K562 (cell line): ENCODE measurements at regions not wholly inside any gene's neighbourhood (a gene's known extent, or its start where the extent isn't known, plus 50 kb on each side); places are given as distances from the start of the nearest gene placed in this dataset.

Experiments used
- ATAC-seq: fragments of 200-7000 bp; cut with Tn5 transposase; 3 replicates; pipeline ENCODE4 v1.9.1; 2020; ENCODE audit warnings: moderate library complexity
- BruUV-seq: library from RNA; stranded (reverse); fragments of 400-500 nt; replicated peaks from 2 replicates; lab custom pipeline; 2021; lab: Mats Ljungman, UMichigan
- CTCF ChIA-PET: fragments of 300-600 bp; formaldehyde crosslinking; extraction: SDS; loops from one replicate; lab custom pipeline; 2021; ENCODE audit warnings: low intra/inter-chr PET ratio; lab: Yijun Ruan, JAX
- POLR2A ChIA-PET: fragments of 300-600, 350-650 bp; sonication (Branson Sonifier 250); formaldehyde crosslinking; extraction: SDS; loops from one replicate; lab custom pipeline; 2021; ENCODE audit warnings: antibody characterized with exemption, inconsistent platforms; lab: Yijun Ruan, JAX
- DNase-seq, 4 experiments: peaks; one replicate each; pipeline versions ENCODE4 v3.0.0 to v3.0.0-alpha.2; 2011 to 2018; ENCODE audit warnings: low spot score in 3 of 4, mixed read lengths in 3 of 4; ENCODE audit errors: extremely low read depth in 1 of 4
- FAIRE-seq: peaks from 2 replicates; lab custom pipeline; 2011; peaks lifted over from hg19 to GRCh38; lab: Jason Lieb, UNC
- H2AFZ ChIP-seq: 2 replicates; pipeline ENCODE4 v1.6.0; 2011; ENCODE audit warnings: low read depth, low read length, control low read depth, inconsistent platforms
- H3K27ac ChIP-seq: fragments of 200-600 bp; 3 replicates; pipeline ENCODE4 v1.8.0; 2011; ENCODE audit warnings: low read depth, mild to moderate bottlenecking, control low read depth, inconsistent platforms, low read length, moderate library complexity, mixed read lengths; ENCODE audit errors: extremely low read depth
- H3K27me3 ChIP-seq, 2 experiments: fragments of 300-600 bp in 1 of 2; 2 replicates in 1 of 2; 3 replicates in 1 of 2; pipeline versions ENCODE4 v1.6.0 to v1.8.0; 2011; ENCODE audit warnings: inconsistent platforms in 2 of 2, low read length in 2 of 2, mild to moderate bottlenecking in 1 of 2, mixed read lengths in 1 of 2, moderate library complexity in 1 of 2; ENCODE audit not compliant: control insufficient read depth in 2 of 2, insufficient read depth in 2 of 2
- H3K36me3 ChIP-seq: fragments of 300-600 bp; 3 replicates; pipeline ENCODE4 v1.8.0; 2011; ENCODE audit warnings: mild to moderate bottlenecking, low read length, inconsistent platforms; ENCODE audit not compliant: control insufficient read depth, insufficient read depth
- H3K4me1 ChIP-seq, 2 experiments: fragments of 200-600 bp in 1 of 2; replicated peaks in 1 of 2; 2 replicates in 1 of 2; 3 replicates in 1 of 2; pipeline versions ENCODE4 v1.5.1 to v1.8.0; 2011; ENCODE audit warnings: inconsistent platforms in 2 of 2, low read length in 2 of 2, mild to moderate bottlenecking in 1 of 2, mixed read lengths in 1 of 2, moderate library complexity in 1 of 2; ENCODE audit not compliant: control insufficient read depth in 2 of 2, insufficient read depth in 2 of 2
- H3K4me2 ChIP-seq: 2 replicates; pipeline ENCODE4 v1.6.1; 2011; ENCODE audit warnings: low read length, control low read depth, inconsistent platforms, mixed read lengths; ENCODE audit not compliant: insufficient read depth
- H3K4me3 ChIP-seq: fragments of 200-600 bp; sonication (generic), shearing (Covaris generic); 2 replicates; pipeline ENCODE4 v1.5.1; 2016; ENCODE audit warnings: control low read depth, inconsistent platforms
- H3K79me2 ChIP-seq: fragments of 200-600 bp; 3 replicates; pipeline ENCODE4 v1.8.0; 2011; ENCODE audit warnings: low read length, inconsistent platforms; ENCODE audit not compliant: control insufficient read depth, insufficient read depth
- H3K9ac ChIP-seq, 2 experiments: 2 replicates each; pipeline versions ENCODE4 v1.6.0 to v1.6.1; 2011; ENCODE audit warnings: low read depth in 2 of 2, low read length in 2 of 2, control low read depth in 1 of 2, inconsistent platforms in 1 of 2, mild to moderate bottlenecking in 1 of 2, mixed read lengths in 1 of 2; ENCODE audit not compliant: insufficient read depth in 1 of 2
- H3K9me1 ChIP-seq: one replicate; pipeline ENCODE4 v1.6.0; 2011; ENCODE audit warnings: inconsistent platforms, mild to moderate bottlenecking, low read length, moderate library complexity; ENCODE audit not compliant: control insufficient read depth, insufficient read depth
- H3K9me3 ChIP-seq: replicated peaks from 2 replicates; pipeline ENCODE4 v1.5.1; 2011; ENCODE audit warnings: low read depth, low read length, inconsistent platforms; ENCODE audit not compliant: control insufficient read depth, insufficient read depth
- H4K20me1 ChIP-seq: replicated peaks from 2 replicates; pipeline ENCODE4 v1.6.1; 2011; ENCODE audit warnings: low read length, inconsistent platforms, mixed read lengths; ENCODE audit not compliant: control insufficient read depth, insufficient read depth
- GTF2A2 ChIP-seq: IDR thresholded peaks from 2 replicates; pipeline ENCODE4 v1.6.1; 2016; ENCODE audit warnings: mild to moderate bottlenecking, missing genetic modification characterization, missing compliant biosample characterization
- MAZ ChIP-seq, 2 experiments: fragments of 450-650 bp in 1 of 2; sonication (generic) in 1 of 2; formaldehyde crosslinking; IDR thresholded peaks in 1 of 2; conservative IDR thresholded peaks in 1 of 2; 2 replicates each; pipeline versions ENCODE4 v1.4.0 to v1.5.0; 2020; ENCODE audit warnings: mild to moderate bottlenecking in 1 of 2, missing genetic modification reagents in 1 of 2
- MCM2 ChIP-seq: fragments of 450-650 bp; IDR thresholded peaks from 2 replicates; pipeline ENCODE4 v1.6.1; 2017; ENCODE audit warnings: low read depth, mild to moderate bottlenecking
- MIER1 ChIP-seq: fragments of 450-650 bp; IDR thresholded peaks from 2 replicates; pipeline ENCODE4 v1.6.1; 2016; ENCODE audit warnings: antibody characterized with exemption, mild to moderate bottlenecking, low read depth
- MXI1 ChIP-seq: IDR thresholded peaks from 2 replicates; pipeline ENCODE4 v1.6.1; 2011; ENCODE audit warnings: low read depth, mild to moderate bottlenecking, improper control_type of control experiment, low read length
- POU5F1 ChIP-seq: fragments of 150-350 bp; IDR thresholded peaks from 2 replicates; pipeline ENCODE4 v1.6.1; 2014; ENCODE audit warnings: borderline replicate concordance, low read length, low read depth, mild to moderate bottlenecking; ENCODE audit not compliant: partially characterized antibody
- SIRT6 ChIP-seq: IDR thresholded peaks from one replicate; pipeline ENCODE4 v1.6.1; 2012; ENCODE audit warnings: low read depth, mild to moderate bottlenecking, control low read depth, inconsistent platforms, low read length, moderate library complexity
- SP2 ChIP-seq: IDR thresholded peaks from 2 replicates; pipeline ENCODE4 v1.6.1; 2011; ENCODE audit warnings: mild to moderate bottlenecking, low read depth, low read length, moderate library complexity; ENCODE audit not compliant: poor library complexity, severe bottlenecking; ENCODE audit errors: extremely low read depth
- SREBF2 ChIP-seq: sonication (generic); formaldehyde crosslinking; IDR thresholded peaks from 2 replicates; pipeline ENCODE4 v1.4.0; 2020; ENCODE audit warnings: mild to moderate bottlenecking, missing genetic modification reagents
- TBL1XR1 ChIP-seq, 2 experiments: IDR thresholded peaks; 2 replicates each; pipeline ENCODE4 v1.6.1; 2012; ENCODE audit warnings: improper control_type of control experiment in 2 of 2, low read length in 2 of 2, mild to moderate bottlenecking in 1 of 2
- TFE3 ChIP-seq: fragments of 450-650 bp; formaldehyde crosslinking; IDR thresholded peaks from 2 replicates; pipeline ENCODE4 v1.4.0; 2020; ENCODE audit warnings: mild to moderate bottlenecking, mixed read lengths
- U2AF1 ChIP-seq: fragments of 200-400 bp; formaldehyde crosslinking; optimal IDR thresholded peaks from 2 replicates; pipeline ENCODE3; 2017; ENCODE audit warnings: mild to moderate bottlenecking, low read depth, low read length, moderate library complexity
- ZBTB8A ChIP-seq: fragments of 450-650 bp; IDR thresholded peaks from 2 replicates; pipeline ENCODE4 v1.6.1; 2018; ENCODE audit warnings: mild to moderate bottlenecking, moderate library complexity; ENCODE audit not compliant: partially characterized antibody
- ZC3H4 ChIP-seq: sonication (generic); formaldehyde crosslinking; IDR thresholded peaks from 2 replicates; pipeline ENCODE4 v1.9.0; 2021; ENCODE audit warnings: missing genetic modification reagents, borderline replicate concordance
- ZFX ChIP-seq: sonication (generic); formaldehyde crosslinking; IDR thresholded peaks from 2 replicates; pipeline ENCODE4 v1.8.0; 2022; ENCODE audit warnings: mild to moderate bottlenecking, missing genetic modification reagents, moderate library complexity
- WGBS: fragments of 100-300 bp; shearing (Covaris generic); methylation state at CpG from one replicate; pipeline ENCODE4 v1.1.6; 2016; ENCODE audit warnings: low coverage, mixed read lengths; ENCODE audit not compliant: insufficient coverage; ENCODE audit errors: missing lambda C conversion rate; 5-methylcytosine and 5-hydroxymethylcytosine counted together
- in situ Hi-C: fragments of 300-500 bp; cut with MboI; formaldehyde crosslinking; loops from 4 replicates; pipeline ENCODE4 v1.15.0; 2018; ENCODE audit warnings: inconsistent platforms, mixed read lengths
- intact Hi-C: fragments of 100-400 bp; cut with micrococcal nuclease; formaldehyde crosslinking; loops from 2 replicates; pipeline ENCODE4 v1.14.2; 2022
- TF ChIP-seq, protein P1 (sequence below), 2 experiments: fragments of 450-650 bp in 1 of 2; sonication (generic) in 1 of 2; formaldehyde crosslinking in 1 of 2; IDR thresholded peaks in 1 of 2; conservative IDR thresholded peaks in 1 of 2; 2 replicates each; pipeline versions ENCODE4 v1.6.1 to v1.8.1; 2016 to 2023; ENCODE audit warnings: mild to moderate bottlenecking in 2 of 2, moderate library complexity in 2 of 2, inconsistent platforms in 1 of 2, missing genetic modification reagents in 1 of 2
- TF ChIP-seq, protein P2 (sequence below): fragments of 250-450 bp; sonication (Bioruptor Pico); IDR thresholded peaks from 2 replicates; pipeline ENCODE4 v1.5.0; 2020; ENCODE audit warnings: mild to moderate bottlenecking

DNA sequence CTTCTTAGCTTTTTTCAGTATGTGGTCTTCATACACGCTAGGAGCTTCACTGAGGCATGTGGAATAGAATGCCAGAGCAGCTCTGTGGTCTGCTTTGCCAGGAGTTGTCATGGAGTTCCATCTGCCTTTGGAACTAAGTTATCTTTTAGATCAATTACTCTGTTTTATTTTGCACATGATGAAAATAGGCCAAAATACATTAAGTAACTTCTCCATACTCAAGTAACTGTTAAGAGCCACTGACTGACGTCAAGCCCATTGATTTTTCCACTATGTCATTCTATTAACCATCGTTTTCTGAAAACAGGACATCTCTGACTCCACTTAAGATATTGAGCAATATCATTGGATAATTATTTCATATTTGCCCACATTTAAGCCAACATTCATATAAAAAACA, 415.1 kb upstream of the MAD2L1 start:
- Histone ChIP-seq H3K9me1 (no peaks in the 10 kb centered on the region), H3K79me2 (no peaks in the 10 kb centered on the region), H3K9me3 (no peaks in the 10 kb centered on the region; the same call in 1 of the 2 replicates), H3K4me2 (no peak overlapping the region), H2AFZ (no peak overlapping the region), H3K27ac (no peak overlapping the region), H3K4me1 (no peaks in the 10 kb centered on the region), H3K9ac (no peak overlapping the region), H3K36me3 (no peaks in the 10 kb centered on the region), H3K4me3 (no peak overlapping the region), H4K20me1 (no peaks in the 10 kb centered on the region), H3K27me3 (no peaks in the 10 kb centered on the region)
- TF ChIP-seq U2AF1 (no peak), GTF2A2 (tag) (no peak), ZBTB8A (no peak), MCM2 (no peak), TBL1XR1 (IDR thresholded peaks at IDR 0.05; ENCODE audit: low read length in 2 of 2) (no peak), SREBF2 (CRISPR knock-in tag) (no peak), SIRT6 (no peak), POU5F1 (no peak), ZC3H4 (CRISPR knock-in tag) (no peak), TFE3 (no peak), MIER1 (no peak), MXI1 (no peak), MAZ (CRISPR knock-in tag; conservative IDR thresholded peaks at IDR 0.05 in 1 of 2, IDR thresholded peaks at IDR 0.05 in 1 of 2) (no peak), ZFX (CRISPR knock-in tag) (no peak), SP2 (no peak)
- TF ChIP-seq, protein P1, sequence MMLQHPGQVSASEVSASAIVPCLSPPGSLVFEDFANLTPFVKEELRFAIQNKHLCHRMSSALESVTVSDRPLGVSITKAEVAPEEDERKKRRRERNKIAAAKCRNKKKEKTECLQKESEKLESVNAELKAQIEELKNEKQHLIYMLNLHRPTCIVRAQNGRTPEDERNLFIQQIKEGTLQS (IDR thresholded peaks at IDR 0.05) = no peak
- TF ChIP-seq, protein P1 (CRISPR knock-in tag; conservative IDR thresholded peaks at IDR 0.05) = no peak
- TF ChIP-seq, protein P2, sequence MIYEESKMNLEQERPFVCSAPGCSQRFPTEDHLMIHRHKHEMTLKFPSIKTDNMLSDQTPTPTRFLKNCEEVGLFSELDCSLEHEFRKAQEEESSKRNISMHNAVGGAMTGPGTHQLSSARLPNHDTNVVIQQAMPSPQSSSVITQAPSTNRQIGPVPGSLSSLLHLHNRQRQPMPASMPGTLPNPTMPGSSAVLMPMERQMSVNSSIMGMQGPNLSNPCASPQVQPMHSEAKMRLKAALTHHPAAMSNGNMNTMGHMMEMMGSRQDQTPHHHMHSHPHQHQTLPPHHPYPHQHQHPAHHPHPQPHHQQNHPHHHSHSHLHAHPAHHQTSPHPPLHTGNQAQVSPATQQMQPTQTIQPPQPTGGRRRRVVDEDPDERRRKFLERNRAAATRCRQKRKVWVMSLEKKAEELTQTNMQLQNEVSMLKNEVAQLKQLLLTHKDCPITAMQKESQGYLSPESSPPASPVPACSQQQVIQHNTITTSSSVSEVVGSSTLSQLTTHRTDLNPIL = no peak
- in situ Hi-C loops (no loop called here), intact Hi-C loops (no loop called here)
- no peak for FAIRE-seq
- 0% methylated on average over 3 of the region's 3 CpGs for WGBS
- ChIA-PET POLR2A (no interaction called here), CTCF (no interaction called here)
- no peak for ATAC-seq
- no TSS peak for BruUV-seq
- DNase-seq = no peak
